Stromal cell of bone marrow (primary cell): ENCODE measurements at regions not wholly inside any gene's neighbourhood (a gene's known extent, or its start where the extent isn't known, plus 50 kb on each side); places are given as distances from the start of the nearest gene placed in this dataset.
"Not testable (repeated sequence)": the region's sequence is repeated elsewhere in the genome, so short reads cannot be mapped to it uniquely, and the experiment has no call there.

Experiments used
- DNase-seq: peaks from one replicate; pipeline ENCODE4 v3.0.0-alpha.2; 2012; ENCODE audit warnings: low read depth

GRCh38 chr1:45258059-45258650, 51.8 kb upstream of the ZSWIM5 start:
- no peak for DNase-seq

GRCh38 chr1:45259053-45259452, 52.6 kb upstream of the ZSWIM5 start:
- no peak for DNase-seq

- DNase-seq = no peak
These were observed 53.8 kb upstream of the ZSWIM5 start for GRCh38 chr1:45260244-45260643.

- DNase-seq = no peak
These were observed 56.7 kb upstream of the ZSWIM5 start for GRCh38 chr1:45263132-45263531.

- DNase-seq = no peak
These were observed 58.8 kb upstream of the ZSWIM5 start for GRCh38 chr1:45265244-45265643.

- peak; percentile 81 for DNase-seq
These were observed 59.9 kb upstream of the ZSWIM5 start for GRCh38 chr1:45266151-45266801.

GRCh38 chr1:45268310-45268709, 58.4 kb upstream of the HPDL start:
- DNase-seq = not testable (repeated sequence)

- not testable (repeated sequence) for DNase-seq
These were observed 54.4 kb upstream of the HPDL start for GRCh38 chr1:45272267-45272666.

- DNase-seq = peak; percentile 74
These were observed 53.8 kb upstream of the HPDL start for GRCh38 chr1:45272913-45273371.

- DNase-seq = no peak
These were observed 51.6 kb upstream of the HPDL start for GRCh38 chr1:45275054-45275453.
